SHP77 treated with DMSO at 0.1 percent for 48 hours (cell line): ENCODE measurements at regions not wholly inside any gene's neighbourhood (a gene's known extent, or its start where the extent isn't known, plus 50 kb on each side); places are given as distances from the start of the nearest gene placed in this dataset.

Experiments used
- DNase-seq: peaks from one replicate; lab custom pipeline; 2025; lab: John Stamatoyannopoulos, UW

GRCh38 chr1:70891051-70891843 lies 156.4 kb downstream of the PTGER3 start:
- DNase-seq: no peak

GRCh38 chr1:70892140-70892539 lies 155.5 kb downstream of the PTGER3 start:
- no peak for DNase-seq

- no peak for DNase-seq
Measured at GRCh38 chr1:70892930-70893329, 154.7 kb downstream of the PTGER3 start.

DNA sequence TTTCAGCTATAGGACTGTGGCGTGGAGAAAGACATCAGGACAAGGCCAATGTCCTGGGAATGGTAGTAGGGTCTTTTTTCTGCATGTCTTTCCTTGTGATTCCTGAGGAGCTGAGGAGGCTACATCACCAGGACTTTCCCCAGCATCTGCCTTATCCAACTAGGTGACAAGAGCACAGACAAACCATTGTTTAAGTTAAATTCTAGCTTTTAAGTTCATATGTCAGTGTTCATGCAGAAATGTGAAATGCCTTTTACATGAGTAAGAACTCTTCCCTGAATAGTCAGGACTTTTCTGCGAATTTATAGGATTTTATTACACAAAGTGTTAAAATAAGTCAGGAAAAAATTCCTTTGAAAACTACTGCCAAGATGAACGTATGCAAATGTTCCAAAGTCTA lies 154.2 kb downstream of the PTGER3 start:
- DNase-seq: no peak

- DNase-seq: no peak
Measured at GRCh38 chr1:70895531-70895930, 152.1 kb downstream of the PTGER3 start.

- no peak for DNase-seq
Measured at GRCh38 chr1:70896224-70896623, 151.4 kb downstream of the PTGER3 start.

DNA sequence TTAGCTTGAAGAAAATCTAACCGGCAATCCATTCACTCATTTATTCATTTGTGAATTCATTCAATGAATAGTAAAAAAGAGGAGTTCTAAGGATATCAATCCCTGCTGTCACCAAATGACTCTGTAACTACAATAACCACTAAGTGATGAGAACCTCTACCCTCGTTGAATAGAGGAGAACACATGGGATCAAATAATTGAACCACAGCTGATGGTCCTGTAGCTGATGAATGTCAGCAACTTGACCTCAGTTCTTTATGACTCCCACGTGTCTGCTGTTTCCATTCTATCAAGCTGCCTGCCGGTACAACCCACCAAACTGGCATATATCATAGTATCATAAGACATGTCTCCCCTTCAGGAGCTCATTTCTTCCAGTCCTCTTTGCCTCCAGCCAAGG lies 150.3 kb downstream of the PTGER3 start:
- no peak for DNase-seq

GRCh38 chr1:70899735-70900134 lies 147.9 kb downstream of the PTGER3 start:
- no peak for DNase-seq

DNA sequence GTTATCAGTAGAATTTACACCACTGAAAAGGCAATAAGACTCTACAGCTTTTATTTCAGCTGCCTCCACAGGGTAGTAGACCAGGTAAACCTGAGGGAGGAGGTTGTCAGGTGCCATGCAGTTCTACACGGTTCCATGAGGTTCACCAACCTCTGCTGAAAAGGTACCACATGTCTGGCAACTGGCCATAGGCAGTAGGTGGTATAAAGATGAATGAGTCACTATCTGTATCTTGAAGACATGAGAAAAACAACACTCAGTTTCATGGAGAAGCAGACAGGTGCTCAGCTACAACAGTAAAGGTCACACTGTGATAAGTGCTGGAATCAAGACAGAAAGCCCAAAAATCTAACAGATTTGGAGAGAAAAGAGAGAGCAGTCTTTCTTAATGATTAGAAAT lies 145.4 kb downstream of the PTGER3 start:
- DNase-seq: no peak

DNA sequence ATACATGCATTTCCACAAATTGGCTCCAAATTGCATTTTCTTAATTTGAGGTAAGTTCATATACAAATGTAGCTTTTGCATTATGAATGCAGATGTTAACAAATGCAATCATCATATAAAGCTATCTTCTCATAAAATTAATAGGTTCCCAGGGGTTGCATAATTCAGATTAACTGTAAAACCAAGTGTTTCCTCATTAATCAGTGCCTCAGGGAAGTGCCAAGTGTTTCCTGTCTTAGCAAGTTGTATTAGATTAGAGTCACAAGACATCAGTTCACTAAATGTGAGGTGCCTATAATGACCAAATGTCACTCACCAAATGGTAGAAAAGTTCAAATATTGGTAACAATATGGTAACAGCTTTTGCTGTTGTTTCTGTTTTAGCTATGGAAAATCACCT lies 140.8 kb downstream of the PTGER3 start:
- DNase-seq: no peak

DNA sequence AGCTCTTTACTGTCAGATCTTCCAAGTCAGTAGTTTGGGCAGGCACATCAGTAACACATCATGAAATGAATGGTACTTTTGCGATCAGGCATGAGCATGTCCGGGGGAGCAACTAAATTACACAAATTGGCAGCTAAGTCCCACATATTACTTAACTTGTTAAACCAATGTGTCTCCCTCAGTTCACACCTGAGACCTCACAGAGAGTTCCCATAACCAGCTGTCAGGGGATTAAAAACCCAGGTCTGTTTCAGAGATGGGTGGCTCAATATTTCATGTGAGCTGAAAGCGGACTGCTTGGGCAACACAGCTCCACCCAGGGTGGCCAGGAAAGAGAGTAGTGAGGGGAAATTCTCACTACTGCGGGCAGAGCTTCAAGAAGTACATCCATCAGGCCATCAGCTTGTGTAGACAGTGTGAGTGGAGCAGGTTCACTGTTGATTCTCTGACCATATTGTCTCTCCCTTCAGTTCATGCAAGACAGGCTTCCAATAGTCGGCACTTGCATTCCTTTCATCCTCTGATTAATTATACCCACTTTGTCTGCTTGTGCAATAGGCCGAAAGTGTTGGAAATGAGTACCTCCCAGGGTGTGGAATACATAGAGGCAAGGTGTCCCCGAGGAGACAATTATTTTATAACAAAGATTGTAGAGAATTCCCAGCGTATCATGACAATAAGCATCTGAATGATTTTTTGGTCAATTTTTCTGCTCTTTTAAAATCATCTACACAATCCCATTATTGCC lies 139.9 kb downstream of the PTGER3 start:
- no peak for DNase-seq

- DNase-seq: no peak
Measured at GRCh38 chr1:70909262-70909822, 138.3 kb downstream of the PTGER3 start.

DNA sequence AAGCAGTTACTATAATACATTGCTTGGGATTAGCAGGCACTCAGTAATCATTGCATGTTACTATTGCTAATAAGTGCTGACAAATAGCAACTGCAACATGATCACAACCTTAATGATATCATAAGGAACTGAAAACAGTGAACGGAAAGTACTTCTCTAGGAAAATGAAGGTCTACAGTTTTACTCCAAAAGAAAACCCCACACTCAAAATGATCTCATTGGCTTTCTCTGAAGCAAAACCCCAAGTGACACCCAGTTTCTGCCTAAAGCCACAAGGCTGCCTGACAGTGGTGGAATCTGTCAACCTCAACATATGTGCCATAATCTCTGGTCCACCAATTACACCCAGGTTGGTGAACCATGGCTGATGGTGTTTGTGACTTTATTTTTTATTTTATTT lies 137.6 kb downstream of the PTGER3 start:
- no peak for DNase-seq

DNA sequence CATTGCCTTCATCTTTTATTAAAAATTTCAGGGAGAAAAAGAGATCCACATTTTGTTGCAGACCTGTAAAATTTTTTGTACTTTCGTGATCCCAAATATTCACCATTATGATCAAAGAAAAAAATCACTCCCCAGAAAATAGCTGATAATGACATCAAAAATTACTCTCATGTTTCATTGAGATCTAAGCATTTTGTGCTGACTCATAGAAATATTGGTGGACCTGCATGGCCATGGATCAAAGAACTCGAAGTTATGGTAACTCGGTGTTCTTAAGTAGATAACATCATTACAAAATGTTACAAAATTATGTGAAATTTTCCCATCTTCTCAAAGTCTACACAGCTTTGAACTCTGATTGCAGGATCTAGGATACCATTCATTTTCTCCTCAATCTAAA lies 135.8 kb downstream of the PTGER3 start:
- DNase-seq: no peak

DNA sequence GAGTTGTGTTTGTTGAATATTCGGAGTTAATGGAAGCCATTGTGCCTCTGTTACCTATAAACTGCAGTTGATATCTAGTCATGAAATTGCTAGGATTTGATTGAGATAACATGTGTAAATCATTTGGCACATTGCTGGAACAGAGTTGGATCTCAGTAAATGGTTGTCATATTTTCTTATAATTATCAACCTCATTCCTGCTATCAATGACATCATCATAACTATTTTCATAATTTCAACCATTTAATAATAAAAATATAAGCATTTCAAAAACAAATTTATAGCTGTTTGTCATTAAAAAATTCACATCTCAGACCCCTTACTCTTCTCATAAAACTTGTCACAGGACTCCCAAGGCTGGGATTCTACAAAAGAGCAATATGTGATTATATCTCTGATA lies 133.4 kb downstream of the PTGER3 start:
- DNase-seq: no peak

GRCh38 chr1:70915258-70916033 lies 132.2 kb downstream of the PTGER3 start:
- DNase-seq: no peak

DNA sequence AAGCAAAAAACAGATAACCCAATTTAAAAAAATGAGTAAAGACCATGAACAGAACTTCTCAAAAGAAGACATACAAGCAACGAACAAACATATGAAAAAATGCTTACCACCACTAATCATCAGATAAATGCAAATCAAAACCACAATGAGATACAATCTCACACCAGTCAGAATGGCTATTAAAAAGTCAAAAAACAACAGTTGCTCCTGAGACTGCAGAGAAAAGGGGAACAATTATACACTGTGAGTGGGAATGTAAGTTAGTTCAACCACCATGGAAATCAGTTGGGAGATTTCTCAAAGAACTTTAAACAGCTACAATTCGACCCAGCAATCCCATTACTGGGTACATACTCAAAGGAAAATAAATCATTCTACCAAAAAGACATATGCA lies 131.6 kb downstream of the PTGER3 start:
- no peak for DNase-seq

DNA sequence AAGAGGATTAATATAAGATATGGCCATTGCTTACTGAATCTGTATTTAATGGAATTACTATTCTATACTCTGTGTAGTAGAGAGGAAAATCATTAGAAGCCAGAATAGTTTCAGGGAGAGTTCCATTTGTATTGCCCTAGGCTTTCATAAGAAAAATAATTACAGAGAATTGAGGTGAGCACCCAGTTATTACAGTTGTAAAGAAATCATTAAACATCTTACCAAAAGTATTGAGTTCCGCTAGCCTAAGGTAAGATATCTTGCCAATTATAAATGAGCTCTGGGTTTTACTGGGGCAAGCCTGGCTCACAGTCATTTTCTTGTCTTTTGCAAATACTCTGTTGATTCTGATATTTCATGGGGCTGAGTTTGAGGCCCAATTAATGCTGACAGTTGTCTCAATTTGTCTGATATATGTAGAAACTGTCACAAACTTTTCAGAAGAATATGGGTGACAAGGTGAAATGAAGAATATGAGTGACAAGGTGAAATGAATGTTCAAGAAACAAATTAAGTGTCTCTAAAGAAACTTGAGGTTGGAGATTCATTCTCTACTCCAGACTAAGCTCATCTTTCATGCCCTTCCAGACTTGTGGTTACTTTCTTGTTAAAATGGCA lies 127.8 kb downstream of the PTGER3 start:
- no peak for DNase-seq
